A549 (cell line): ENCODE measurements at regions not wholly inside any gene's neighbourhood (a gene's known extent, or its start where the extent isn't known, plus 50 kb on each side); places are given as distances from the start of the nearest gene placed in this dataset.

Experiments used
- CBX8 ChIP-seq: fragments of 200-600 bp; sonication (generic); IDR thresholded peaks from 2 replicates; pipeline ENCODE4 v1.6.1; 2016
- CEBPB ChIP-seq, 2 experiments: fragments of >200 bp in 1 of 2; sonication (Bioruptor Twin) in 1 of 2; formaldehyde crosslinking in 1 of 2; IDR thresholded peaks; 2 replicates each; pipeline ENCODE4 v1.6.1; 2012 to 2016
- MYC ChIP-seq: IDR thresholded peaks from 2 replicates; pipeline ENCODE4 v1.6.1; 2012; ENCODE audit warnings: mild to moderate bottlenecking, inconsistent platforms, low read length, improper control_type of control experiment, borderline replicate concordance
- POLR2A ChIP-seq: IDR thresholded peaks from 2 replicates; pipeline ENCODE4 v1.6.1; 2012; ENCODE audit warnings: mild to moderate bottlenecking, low read length
- TP53 ChIP-seq: fragments of 250-450 bp; sonication (Bioruptor Pico); IDR thresholded peaks from 2 replicates; pipeline ENCODE4 v1.5.0; 2021; ENCODE audit warnings: mild to moderate bottlenecking, moderate library complexity
- TF ChIP-seq, protein P1 (sequence below): fragments of >200 bp; sonication (Bioruptor Twin); formaldehyde crosslinking; IDR thresholded peaks from 3 replicates; pipeline ENCODE4 v1.5.1; 2016

DNA sequence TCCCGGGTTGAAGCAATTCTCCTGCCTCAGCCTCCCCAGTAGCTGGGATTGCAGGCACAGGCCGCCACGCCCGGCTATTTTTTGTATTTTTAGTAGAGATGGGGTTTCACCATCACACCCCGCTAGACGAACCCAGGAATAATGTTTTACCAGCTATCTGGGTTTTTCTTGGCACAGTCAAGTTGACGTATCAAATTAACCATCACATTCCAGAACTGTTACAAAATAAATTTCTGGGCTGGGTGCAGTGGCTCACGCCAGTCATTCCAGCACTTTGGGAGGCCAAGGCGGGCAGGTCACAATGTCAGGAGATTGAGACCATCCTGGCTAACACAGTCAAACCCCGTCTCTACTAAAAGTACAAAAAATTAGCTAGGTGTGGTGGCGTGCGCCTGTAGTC, 501.2 kb downstream of the SHISA9 start:
- TF ChIP-seq POLR2A, result no peak
- TF ChIP-seq, protein P1, sequence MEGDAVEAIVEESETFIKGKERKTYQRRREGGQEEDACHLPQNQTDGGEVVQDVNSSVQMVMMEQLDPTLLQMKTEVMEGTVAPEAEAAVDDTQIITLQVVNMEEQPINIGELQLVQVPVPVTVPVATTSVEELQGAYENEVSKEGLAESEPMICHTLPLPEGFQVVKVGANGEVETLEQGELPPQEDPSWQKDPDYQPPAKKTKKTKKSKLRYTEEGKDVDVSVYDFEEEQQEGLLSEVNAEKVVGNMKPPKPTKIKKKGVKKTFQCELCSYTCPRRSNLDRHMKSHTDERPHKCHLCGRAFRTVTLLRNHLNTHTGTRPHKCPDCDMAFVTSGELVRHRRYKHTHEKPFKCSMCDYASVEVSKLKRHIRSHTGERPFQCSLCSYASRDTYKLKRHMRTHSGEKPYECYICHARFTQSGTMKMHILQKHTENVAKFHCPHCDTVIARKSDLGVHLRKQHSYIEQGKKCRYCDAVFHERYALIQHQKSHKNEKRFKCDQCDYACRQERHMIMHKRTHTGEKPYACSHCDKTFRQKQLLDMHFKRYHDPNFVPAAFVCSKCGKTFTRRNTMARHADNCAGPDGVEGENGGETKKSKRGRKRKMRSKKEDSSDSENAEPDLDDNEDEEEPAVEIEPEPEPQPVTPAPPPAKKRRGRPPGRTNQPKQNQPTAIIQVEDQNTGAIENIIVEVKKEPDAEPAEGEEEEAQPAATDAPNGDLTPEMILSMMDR, result no peak
- no peak for TF ChIP-seq TP53 (CRISPR knock-in tag)
- no peak for TF ChIP-seq MYC
- no peak for TF ChIP-seq CBX8
- TF ChIP-seq CEBPB (IDR thresholded peaks at IDR 0.05), result no peak
